HCT116 (cell line): ENCODE measurements at regions not wholly inside any gene's neighbourhood (a gene's known extent, or its start where the extent isn't known, plus 50 kb on each side); places are given as distances from the start of the nearest gene placed in this dataset.

ENCODE experiments used
- ATAC-seq: fragments of 200-7000 bp; cut with Tn5 transposase; 2 replicates; pipeline ENCODE4 v1.9.1; 2020; ENCODE audit warnings: mild to moderate bottlenecking, moderate library complexity
- BruUV-seq: library from RNA; stranded (reverse); fragments of 400-500 nt; replicated peaks from 2 replicates; lab custom pipeline; 2021; lab: Mats Ljungman, UMichigan
- CTCF ChIA-PET: fragments of 300-600 bp; sonication (Branson Sonifier 250); formaldehyde crosslinking; loops from one replicate; lab custom pipeline; 2021; ENCODE audit warnings: antibody characterized with exemption; lab: Charles Lee
- POLR2A ChIA-PET: fragments of 300-600, 350-600 bp; sonication (Branson Sonifier 250); formaldehyde crosslinking; loops from one replicate; lab custom pipeline; 2021; ENCODE audit warnings: antibody characterized with exemption; lab: Charles Lee
- RAD21 ChIA-PET, 2 experiments: fragments of 300-600 bp; sonication (Branson Sonifier 250); formaldehyde crosslinking; loops; one replicate each; lab custom pipeline; 2023; ENCODE audit warnings: low total read pairs in 2 of 2; ENCODE audit not compliant: uncharacterized antibody in 2 of 2, unreplicated experiment in 2 of 2, low non-redundant PET in 1 of 2; lab: Charles Lee
- DNase-seq: peaks from one replicate; pipeline ENCODE4 v3.0.0-alpha.2; 2010; ENCODE audit warnings: low read depth, low spot score
- H2AFZ ChIP-seq: fragments of 200-600 bp; shearing (Covaris generic), sonication (generic); 2 replicates; pipeline ENCODE4 v1.6.1; 2017; ENCODE audit warnings: low read depth, mixed run types, mixed read lengths, antibody characterized with exemption, low read length; ENCODE audit not compliant: poor library complexity, severe bottlenecking
- H3K27ac ChIP-seq: 2 replicates; pipeline ENCODE4 v1.5.1; 2012; ENCODE audit warnings: low read depth, low read length
- H3K27me3 ChIP-seq: fragments of 200-600 bp; sonication (generic); 2 replicates; pipeline ENCODE4 v1.6.1; 2016; ENCODE audit warnings: mixed run types, low read length, mixed read lengths; ENCODE audit not compliant: insufficient read depth
- H3K36me3 ChIP-seq, 2 experiments: fragments of 200-500 bp in 1 of 2; fragments of 200-600 bp in 1 of 2; sonication (Bioruptor generic) in 1 of 2; sonication (generic) in 1 of 2; 2 replicates each; pipeline versions ENCODE4 v1.5.1 to v1.6.1; 2014 to 2016; ENCODE audit warnings: low read length in 2 of 2, inconsistent platforms in 1 of 2, mixed read lengths in 1 of 2, mixed run types in 1 of 2; ENCODE audit not compliant: insufficient read depth in 2 of 2, control insufficient read depth in 1 of 2
- H3K4me1 ChIP-seq, 2 experiments: fragments of 200-600 bp in 1 of 2; sonication (generic) in 1 of 2; 2 replicates each; pipeline versions ENCODE4 v1.5.1 to v1.6.1; 2012 to 2017; ENCODE audit warnings: low read length in 2 of 2, inconsistent platforms in 1 of 2, mild to moderate bottlenecking in 1 of 2, mixed read lengths in 1 of 2, mixed run types in 1 of 2, moderate library complexity in 1 of 2; ENCODE audit not compliant: insufficient read depth in 2 of 2, control insufficient read depth in 1 of 2
- H3K4me2 ChIP-seq: fragments of 200-600 bp; sonication (generic); 2 replicates; pipeline ENCODE4 v1.6.1; 2017; ENCODE audit warnings: mixed run types, low read length, mixed read lengths
- H3K4me3 ChIP-seq, 2 experiments: fragments of 200-600 bp in 1 of 2; sonication (generic) in 1 of 2; replicated peaks in 1 of 2; 2 replicates each; pipeline ENCODE4 v1.5.1; 2011 to 2016; ENCODE audit warnings: low read length in 2 of 2, control low read depth in 1 of 2, low read depth in 1 of 2, mild to moderate bottlenecking in 1 of 2, mixed read lengths in 1 of 2, mixed run types in 1 of 2
- H3K79me2 ChIP-seq: fragments of 200-600 bp; sonication (generic); 2 replicates; pipeline ENCODE4 v1.6.1; 2017; ENCODE audit warnings: mild to moderate bottlenecking, mixed run types, low read length, moderate library complexity, mixed read lengths; ENCODE audit not compliant: insufficient read depth
- H3K9ac ChIP-seq: fragments of 200-600 bp; sonication (generic); 2 replicates; pipeline ENCODE4 v1.6.1; 2016; ENCODE audit warnings: low read length, mixed read lengths
- H3K9me2 ChIP-seq: fragments of 200-600 bp; sonication (generic), shearing (Covaris generic); 2 replicates; pipeline ENCODE4 v1.6.1; 2017; ENCODE audit warnings: mixed run types, mild to moderate bottlenecking, moderate library complexity; ENCODE audit not compliant: insufficient read depth
- H3K9me3 ChIP-seq, 2 experiments: fragments of 200-500 bp in 1 of 2; fragments of 200-600 bp in 1 of 2; sonication (Bioruptor generic) in 1 of 2; sonication (generic) in 1 of 2; 2 replicates each; pipeline ENCODE4 v1.6.1; 2014 to 2017; ENCODE audit warnings: low read length in 2 of 2, mixed read lengths in 2 of 2, inconsistent platforms in 1 of 2, low read depth in 1 of 2, mild to moderate bottlenecking in 1 of 2, mixed run types in 1 of 2, moderate library complexity in 1 of 2; ENCODE audit not compliant: control insufficient read depth in 1 of 2, insufficient read depth in 1 of 2
- H4K20me1 ChIP-seq: fragments of 200-600 bp; sonication (generic), shearing (Covaris generic); 2 replicates; pipeline ENCODE4 v1.6.1; 2017; ENCODE audit warnings: mixed run types, mild to moderate bottlenecking, moderate library complexity; ENCODE audit not compliant: insufficient read depth
- CEBPB ChIP-seq: IDR thresholded peaks from 2 replicates; pipeline ENCODE4 v1.6.1; 2012; ENCODE audit warnings: low read depth
- EGR1 ChIP-seq: IDR thresholded peaks from 2 replicates; pipeline ENCODE4 v1.6.1; 2012; ENCODE audit warnings: low read depth
- ELF1 ChIP-seq: IDR thresholded peaks from 2 replicates; pipeline ENCODE4 v1.6.1; 2012; ENCODE audit warnings: low read depth, borderline replicate concordance
- EZH2 ChIP-seq: fragments of 200-600 bp; sonication (generic); IDR thresholded peaks from 2 replicates; pipeline ENCODE4 v1.6.1; 2017; ENCODE audit warnings: antibody characterized with exemption, mixed run types
- EZH2phosphoT487 ChIP-seq: fragments of 200-600 bp; IDR thresholded peaks from 2 replicates; pipeline ENCODE4 v1.6.1; 2018; ENCODE audit warnings: antibody characterized with exemption, borderline replicate concordance
- FOSL1 ChIP-seq: IDR thresholded peaks from 2 replicates; pipeline ENCODE4 v1.6.1; 2012; ENCODE audit warnings: low read depth
- JUND ChIP-seq: IDR thresholded peaks from 2 replicates; pipeline ENCODE4 v1.6.1; 2012
- POLR2A ChIP-seq: IDR thresholded peaks from 2 replicates; pipeline ENCODE4 v1.7.0; 2011; ENCODE audit warnings: borderline replicate concordance; ENCODE audit not compliant: insufficient read depth, insufficient read length; ENCODE audit errors: extremely low read depth
- POLR2AphosphoS5 ChIP-seq: IDR thresholded peaks from 2 replicates; pipeline ENCODE4 v1.6.1; 2011; ENCODE audit warnings: mild to moderate bottlenecking, low read depth, low read length, moderate library complexity
- SIN3A ChIP-seq: IDR thresholded peaks from 2 replicates; pipeline ENCODE4 v1.6.1; 2012; ENCODE audit warnings: low read depth
- SP1 ChIP-seq: IDR thresholded peaks from 2 replicates; pipeline ENCODE4 v1.6.1; 2012; ENCODE audit warnings: low read depth
- SRF ChIP-seq: IDR thresholded peaks from 2 replicates; pipeline ENCODE4 v1.6.1; 2012; ENCODE audit warnings: low read depth
- TCF7L2 ChIP-seq: IDR thresholded peaks from 2 replicates; pipeline ENCODE4 v1.7.0; 2011; ENCODE audit warnings: borderline replicate concordance, inconsistent platforms; ENCODE audit not compliant: insufficient read depth, insufficient read length; ENCODE audit errors: extremely low read depth
- YY1 ChIP-seq: IDR thresholded peaks from 2 replicates; pipeline ENCODE4 v1.6.1; 2011; ENCODE audit warnings: low read length, low read depth, moderate library complexity, mild to moderate bottlenecking; ENCODE audit not compliant: insufficient replicate concordance; ENCODE audit errors: extremely low read depth
- ZFX ChIP-seq: fragments of 450-650 bp; IDR thresholded peaks from 2 replicates; pipeline ENCODE4 v1.6.1; 2017
- intact Hi-C: fragments of 100-400 bp; cut with micrococcal nuclease; formaldehyde crosslinking; loops from 2 replicates; pipeline ENCODE4 v1.10.0; 2022
- TF ChIP-seq, protein P1 (sequence below): IDR thresholded peaks from 2 replicates; pipeline ENCODE4 v1.6.1; 2011; ENCODE audit warnings: mild to moderate bottlenecking, low read length, moderate library complexity; ENCODE audit not compliant: insufficient replicate concordance; ENCODE audit errors: extremely low read depth
- TF ChIP-seq, protein P2 (sequence below), 3 experiments: fragments of 200-600 bp in 1 of 3; sonication (generic) in 1 of 3; IDR thresholded peaks in 2 of 3; conservative IDR thresholded peaks in 1 of 3; 2 replicates each; pipeline ENCODE4 v1.5.1; 2012 to 2017; ENCODE audit warnings: low read depth in 2 of 3, low read length in 2 of 3, antibody characterized with exemption in 1 of 3, borderline replicate concordance in 1 of 3, control low read depth in 1 of 3, mild to moderate bottlenecking in 1 of 3, mixed read lengths in 1 of 3, mixed run types in 1 of 3, moderate library complexity in 1 of 3; ENCODE audit not compliant: insufficient read depth in 1 of 3

DNA sequence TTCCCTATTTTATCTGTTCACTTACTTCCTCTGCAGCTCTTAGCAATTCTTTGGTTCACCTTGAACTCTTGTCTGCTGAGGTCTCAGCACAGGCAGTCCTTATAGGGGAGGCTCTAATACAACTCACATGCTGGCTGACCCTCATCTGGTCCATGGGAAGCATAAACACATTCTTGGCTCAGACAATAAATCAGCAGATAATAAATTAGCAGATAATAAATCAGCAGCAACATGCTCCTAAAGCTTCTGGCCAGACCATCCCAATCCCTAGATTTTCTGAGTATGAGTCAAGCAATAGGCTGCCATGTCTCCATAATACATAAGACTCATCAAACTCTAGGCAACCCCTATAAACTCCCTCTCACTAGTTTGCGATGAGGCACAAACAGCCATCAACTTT is 208.6 kb upstream of the STEAP4 start:
- POLR2A ChIA-PET = no interaction called here

DNA sequence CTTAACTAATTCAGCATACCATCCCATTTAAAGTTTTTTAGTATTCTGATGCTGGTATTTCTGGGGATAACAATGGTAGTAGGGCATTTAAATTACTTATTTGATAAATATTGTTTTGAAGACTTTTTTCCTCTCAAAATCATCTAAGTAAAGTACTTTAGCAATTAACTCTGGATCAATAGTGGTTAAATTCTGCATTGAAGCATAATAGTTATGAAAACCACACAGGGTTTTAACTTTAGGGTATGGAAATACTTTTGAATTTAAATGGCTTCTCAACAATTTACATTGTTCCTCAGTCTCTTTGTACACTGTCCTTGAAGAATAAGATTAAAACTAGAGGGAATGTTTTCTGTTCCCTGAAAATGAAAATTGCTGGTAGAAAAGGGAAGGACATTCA is 202.6 kb upstream of the STEAP4 start:
- Histone ChIP-seq H4K20me1 (no peaks in the 10 kb centered on the region), H2AFZ (no peak overlapping the region), H3K9me2 (no peaks in the 10 kb centered on the region), H3K27ac (no peak overlapping the region), H3K4me2 (no peak overlapping the region), H3K27me3 (no peaks in the 10 kb centered on the region; the same call in 1 of the 2 replicates), H3K36me3 (no peaks in the 10 kb centered on the region), H3K9me3 (no peaks in the 10 kb centered on the region; a peak in 1 of 4 replicates), H3K4me3 (no peak overlapping the region), H3K79me2 (no peaks in the 10 kb centered on the region), H3K9ac (no peak overlapping the region), H3K4me1 (no peaks in the 10 kb centered on the region)
- TF ChIP-seq ZFX (no peak), FOSL1 (no peak), ELF1 (no peak), EGR1 (no peak), TCF7L2 (no peak), EZH2 (no peak), SIN3A (no peak), EZH2phosphoT487 (no peak), SP1 (no peak), YY1 (no peak), SRF (no peak), JUND (no peak), POLR2A (no peak), CEBPB (no peak)
- TF ChIP-seq, protein P1, sequence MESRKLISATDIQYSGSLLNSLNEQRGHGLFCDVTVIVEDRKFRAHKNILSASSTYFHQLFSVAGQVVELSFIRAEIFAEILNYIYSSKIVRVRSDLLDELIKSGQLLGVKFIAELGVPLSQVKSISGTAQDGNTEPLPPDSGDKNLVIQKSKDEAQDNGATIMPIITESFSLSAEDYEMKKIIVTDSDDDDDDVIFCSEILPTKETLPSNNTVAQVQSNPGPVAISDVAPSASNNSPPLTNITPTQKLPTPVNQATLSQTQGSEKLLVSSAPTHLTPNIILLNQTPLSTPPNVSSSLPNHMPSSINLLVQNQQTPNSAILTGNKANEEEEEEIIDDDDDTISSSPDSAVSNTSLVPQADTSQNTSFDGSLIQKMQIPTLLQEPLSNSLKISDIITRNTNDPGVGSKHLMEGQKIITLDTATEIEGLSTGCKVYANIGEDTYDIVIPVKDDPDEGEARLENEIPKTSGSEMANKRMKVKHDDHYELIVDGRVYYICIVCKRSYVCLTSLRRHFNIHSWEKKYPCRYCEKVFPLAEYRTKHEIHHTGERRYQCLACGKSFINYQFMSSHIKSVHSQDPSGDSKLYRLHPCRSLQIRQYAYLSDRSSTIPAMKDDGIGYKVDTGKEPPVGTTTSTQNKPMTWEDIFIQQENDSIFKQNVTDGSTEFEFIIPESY = no peak
- ChIA-PET RAD21 (no interaction called here), POLR2A (no interaction called here), CTCF (no interaction called here)
- DNase-seq (no peak), ATAC-seq (no peak)
- no TSS peak for BruUV-seq
- intact Hi-C loops = no loop called here

More for the DNA sequence above, 208.6 kb upstream of the STEAP4 start:
- no peak overlapping the region for H3K4me3 ChIP-seq
- no peak for TF ChIP-seq TCF7L2
- TF ChIP-seq, protein P2, sequence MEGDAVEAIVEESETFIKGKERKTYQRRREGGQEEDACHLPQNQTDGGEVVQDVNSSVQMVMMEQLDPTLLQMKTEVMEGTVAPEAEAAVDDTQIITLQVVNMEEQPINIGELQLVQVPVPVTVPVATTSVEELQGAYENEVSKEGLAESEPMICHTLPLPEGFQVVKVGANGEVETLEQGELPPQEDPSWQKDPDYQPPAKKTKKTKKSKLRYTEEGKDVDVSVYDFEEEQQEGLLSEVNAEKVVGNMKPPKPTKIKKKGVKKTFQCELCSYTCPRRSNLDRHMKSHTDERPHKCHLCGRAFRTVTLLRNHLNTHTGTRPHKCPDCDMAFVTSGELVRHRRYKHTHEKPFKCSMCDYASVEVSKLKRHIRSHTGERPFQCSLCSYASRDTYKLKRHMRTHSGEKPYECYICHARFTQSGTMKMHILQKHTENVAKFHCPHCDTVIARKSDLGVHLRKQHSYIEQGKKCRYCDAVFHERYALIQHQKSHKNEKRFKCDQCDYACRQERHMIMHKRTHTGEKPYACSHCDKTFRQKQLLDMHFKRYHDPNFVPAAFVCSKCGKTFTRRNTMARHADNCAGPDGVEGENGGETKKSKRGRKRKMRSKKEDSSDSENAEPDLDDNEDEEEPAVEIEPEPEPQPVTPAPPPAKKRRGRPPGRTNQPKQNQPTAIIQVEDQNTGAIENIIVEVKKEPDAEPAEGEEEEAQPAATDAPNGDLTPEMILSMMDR (IDR thresholded peaks at IDR 0.05 in 2 of 3, conservative IDR thresholded peaks at IDR 0.05 in 1 of 3; ENCODE audit: borderline replicate concordance in 1 of 3, insufficient read depth in 1 of 3, low read depth in 2 of 3, low read length in 2 of 3) = no peak
- TF ChIP-seq POLR2AphosphoS5 = no peak
- TF ChIP-seq EGR1 = no peak
- no peaks in the 10 kb centered on the region for H3K36me3 ChIP-seq
- BruUV-seq = no TSS peak
- H3K9me3 ChIP-seq = no peaks in the 10 kb centered on the region; a peak in 1 of 4 replicates
- no peaks in the 10 kb centered on the region for H3K9me2 ChIP-seq
- ChIA-PET RAD21 (no interaction called here), CTCF (no interaction called here)
- no peaks in the 10 kb centered on the region for H3K27me3 ChIP-seq
- no peak overlapping the region for H3K27ac ChIP-seq
- no peaks in the 10 kb centered on the region for H3K4me1 ChIP-seq
- no peak overlapping the region for H3K9ac ChIP-seq
- no peak overlapping the region for H3K4me2 ChIP-seq
- intact Hi-C loops = no loop called here
- no peaks in the 10 kb centered on the region for H3K79me2 ChIP-seq
- DNase-seq = no peak
- ATAC-seq = no peak
- H4K20me1 ChIP-seq = no peaks in the 10 kb centered on the region
- H2AFZ ChIP-seq = no peak overlapping the region
